ENCODE measurements at regions not wholly inside any gene's neighbourhood (a gene's known extent, or its start where the extent isn't known, plus 50 kb on each side); places are given as distances from the start of the nearest gene placed in this dataset.

DNA sequence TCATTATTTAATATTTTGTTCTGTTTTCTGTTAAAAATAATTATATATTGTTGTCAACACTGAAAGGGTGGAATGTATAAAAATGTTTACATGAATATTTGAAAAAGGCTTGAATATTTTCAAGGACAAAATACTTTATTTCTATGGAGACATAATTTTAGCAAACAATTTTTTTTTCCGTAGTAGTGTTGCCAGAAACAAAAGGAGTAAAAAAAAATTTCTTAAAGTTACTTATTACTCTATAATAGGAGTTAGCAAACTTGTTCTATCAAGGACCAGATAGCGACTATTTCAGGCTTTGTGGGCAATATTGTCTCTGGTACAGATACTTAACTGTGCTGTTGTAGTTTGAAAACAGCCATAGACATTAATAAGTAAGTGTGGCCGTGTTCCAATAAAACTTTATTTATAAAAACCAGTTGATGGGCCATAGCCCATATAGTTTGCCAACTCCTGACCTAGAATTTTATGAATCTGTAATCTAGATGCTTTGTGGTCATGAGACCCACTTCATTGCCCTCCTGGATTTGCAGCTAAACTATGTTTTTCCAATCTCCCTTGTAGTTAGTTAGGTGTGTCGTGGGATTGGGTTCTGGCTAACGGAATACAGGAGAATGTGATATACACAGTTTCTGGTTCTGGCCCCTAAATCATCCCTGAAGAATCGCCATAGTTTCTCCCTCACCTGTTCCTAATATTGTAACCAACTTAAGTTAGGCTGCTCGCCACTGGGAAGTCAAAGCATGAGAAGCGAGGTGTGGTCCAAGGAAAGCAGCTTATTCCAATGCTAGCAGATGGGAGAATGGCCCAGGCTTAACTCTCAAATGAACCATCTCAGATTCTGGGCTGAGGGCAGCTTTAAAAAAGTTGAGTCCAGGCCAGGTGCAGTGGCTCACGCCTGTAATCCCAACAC is 153.6 kb downstream of the ABCA8 start:
- Histone ChIP-seq H3K4me1 (ENCODE audit: insufficient read depth) (no peaks in the 10 kb centered on the region), H3K79me2 (no peaks in the 10 kb centered on the region), H3K9me3 (ENCODE audit: low read depth) (no peaks in the 10 kb centered on the region), H3K9me2 (replicated peaks; ENCODE audit: insufficient read depth) (no peaks in the 10 kb centered on the region), H3K4me3 (no peak overlapping the region), H3K27ac (no peak overlapping the region), H4K20me1 (ENCODE audit: insufficient read depth, poor library complexity, severe bottlenecking) (no peaks in the 10 kb centered on the region), H3K4me2 (no peak overlapping the region), H3K36me3 (replicated peaks; ENCODE audit: insufficient read depth, low read depth) (no peaks in the 10 kb centered on the region), H3K27me3 (no peaks in the 10 kb centered on the region), H2AFZ (no peak overlapping the region)
- no peak for TF ChIP-seq EZH2 (IDR thresholded peaks at IDR 0.05; ENCODE audit: borderline replicate concordance)
- TF ChIP-seq EZH2phosphoT487 (IDR thresholded peaks at IDR 0.05; ENCODE audit: low read depth, severe bottlenecking, unreplicated experiment), result no peak
- TF ChIP-seq, protein P1, sequence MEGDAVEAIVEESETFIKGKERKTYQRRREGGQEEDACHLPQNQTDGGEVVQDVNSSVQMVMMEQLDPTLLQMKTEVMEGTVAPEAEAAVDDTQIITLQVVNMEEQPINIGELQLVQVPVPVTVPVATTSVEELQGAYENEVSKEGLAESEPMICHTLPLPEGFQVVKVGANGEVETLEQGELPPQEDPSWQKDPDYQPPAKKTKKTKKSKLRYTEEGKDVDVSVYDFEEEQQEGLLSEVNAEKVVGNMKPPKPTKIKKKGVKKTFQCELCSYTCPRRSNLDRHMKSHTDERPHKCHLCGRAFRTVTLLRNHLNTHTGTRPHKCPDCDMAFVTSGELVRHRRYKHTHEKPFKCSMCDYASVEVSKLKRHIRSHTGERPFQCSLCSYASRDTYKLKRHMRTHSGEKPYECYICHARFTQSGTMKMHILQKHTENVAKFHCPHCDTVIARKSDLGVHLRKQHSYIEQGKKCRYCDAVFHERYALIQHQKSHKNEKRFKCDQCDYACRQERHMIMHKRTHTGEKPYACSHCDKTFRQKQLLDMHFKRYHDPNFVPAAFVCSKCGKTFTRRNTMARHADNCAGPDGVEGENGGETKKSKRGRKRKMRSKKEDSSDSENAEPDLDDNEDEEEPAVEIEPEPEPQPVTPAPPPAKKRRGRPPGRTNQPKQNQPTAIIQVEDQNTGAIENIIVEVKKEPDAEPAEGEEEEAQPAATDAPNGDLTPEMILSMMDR (IDR thresholded peaks at IDR 0.05; ENCODE audit: poor library complexity), result no peak
- 93% methylated on average over 9 of the region's 9 CpGs for WGBS (ENCODE audit: low lambda C conversion rate, missing lambda C conversion rate)
- no peak for DNase-seq (ENCODE audit: low spot score)

DNA sequence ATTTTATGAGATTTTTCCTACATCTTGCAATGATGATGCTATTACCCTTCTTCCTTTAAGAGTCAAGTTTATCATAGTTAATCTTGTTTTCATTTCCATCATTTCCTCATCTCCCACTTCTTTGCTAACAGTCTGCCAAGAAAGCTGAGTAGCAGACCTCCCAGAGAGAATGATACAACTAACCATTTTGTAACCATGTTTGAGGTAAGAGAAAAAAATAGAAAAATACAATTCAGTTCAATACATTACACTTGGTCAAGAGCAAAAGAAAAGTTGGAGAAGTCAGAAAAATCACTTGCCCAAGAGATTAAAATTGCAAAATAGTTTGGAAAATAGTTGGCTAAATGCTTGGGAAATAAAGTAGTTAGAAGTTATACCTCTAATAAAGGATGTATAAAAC is 154.4 kb downstream of the ABCA8 start:
- H3K27ac ChIP-seq, result no peak overlapping the region
- H3K9me3 ChIP-seq (ENCODE audit: low read depth), result no peaks in the 10 kb centered on the region
- no peaks in the 10 kb centered on the region for H4K20me1 ChIP-seq (ENCODE audit: insufficient read depth, poor library complexity, severe bottlenecking)
- H3K79me2 ChIP-seq, result no peaks in the 10 kb centered on the region
- no peak overlapping the region for H3K4me3 ChIP-seq
- DNase-seq (ENCODE audit: low spot score), result no peak
- no peaks in the 10 kb centered on the region for H3K36me3 ChIP-seq (replicated peaks; ENCODE audit: insufficient read depth, low read depth)
- no peak overlapping the region for H2AFZ ChIP-seq
- H3K4me2 ChIP-seq, result no peak overlapping the region
- TF ChIP-seq EZH2phosphoT487 (IDR thresholded peaks at IDR 0.05; ENCODE audit: low read depth, severe bottlenecking, unreplicated experiment) (no peak), EZH2 (IDR thresholded peaks at IDR 0.05; ENCODE audit: borderline replicate concordance) (no peak)
- no peaks in the 10 kb centered on the region for H3K9me2 ChIP-seq (replicated peaks; ENCODE audit: insufficient read depth)
- H3K27me3 ChIP-seq, result no peaks in the 10 kb centered on the region
- H3K4me1 ChIP-seq (ENCODE audit: insufficient read depth), result no peaks in the 10 kb centered on the region

DNA sequence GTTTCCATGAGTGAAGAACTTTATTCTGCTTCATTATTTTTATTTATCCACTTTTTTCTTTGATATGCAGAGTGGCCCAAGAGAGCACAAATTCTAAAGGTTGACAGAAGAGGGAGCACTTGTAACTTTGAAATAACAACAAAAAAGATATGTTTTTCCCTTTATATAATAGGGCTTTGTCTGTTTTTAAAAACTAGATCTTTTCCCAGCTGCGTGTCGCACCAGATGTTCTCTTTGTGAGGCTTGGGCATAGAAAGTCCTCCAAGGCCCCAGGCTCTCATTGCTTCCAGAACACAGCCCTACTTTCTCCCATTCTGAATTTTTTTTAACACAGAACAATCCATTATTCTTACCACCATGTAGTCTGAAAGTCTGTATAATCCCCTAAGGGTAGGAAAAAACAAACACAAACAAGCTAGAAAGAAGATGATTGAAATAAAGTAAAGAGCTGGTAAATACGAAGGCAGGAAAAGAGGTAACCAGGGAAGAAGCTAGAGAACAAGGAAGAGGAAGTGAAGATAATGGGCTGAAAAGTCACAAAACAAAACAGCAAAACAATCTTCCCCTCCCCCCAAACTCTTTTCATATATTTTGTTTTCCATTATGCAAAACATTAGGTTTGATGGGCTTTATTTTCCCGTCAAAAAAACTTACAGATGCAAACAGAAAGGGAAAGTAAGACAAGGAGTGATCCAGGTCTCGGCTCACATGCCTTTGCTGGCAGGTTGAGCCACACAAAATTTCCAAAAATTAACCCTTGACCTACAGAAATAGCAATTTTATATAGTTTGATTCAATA is 160.4 kb downstream of the ABCA8 start:
- H3K4me1 ChIP-seq (ENCODE audit: insufficient read depth), result peaks cover 29% of the 10 kb centered on the region
- H3K9me2 ChIP-seq (replicated peaks; ENCODE audit: insufficient read depth), result no peaks in the 10 kb centered on the region
- TF ChIP-seq, protein P1 (IDR thresholded peaks at IDR 0.05; ENCODE audit: poor library complexity), result peak; percentile 55
- TF ChIP-seq EZH2phosphoT487 (IDR thresholded peaks at IDR 0.05; ENCODE audit: low read depth, severe bottlenecking, unreplicated experiment) (no peak), EZH2 (IDR thresholded peaks at IDR 0.05; ENCODE audit: borderline replicate concordance) (no peak)
- 66% methylated on average over 5 of the region's 5 CpGs for WGBS (ENCODE audit: low lambda C conversion rate, missing lambda C conversion rate)
- peak overlapping the region; percentile 76 for H3K27ac ChIP-seq
- no peak overlapping the region for H3K4me3 ChIP-seq
- peak overlapping the region; percentile 61 for H2AFZ ChIP-seq
- H3K4me2 ChIP-seq, result peak overlapping the region; percentile 44
- H3K79me2 ChIP-seq, result no peaks in the 10 kb centered on the region
- H3K27me3 ChIP-seq, result no peaks in the 10 kb centered on the region
- no peaks in the 10 kb centered on the region for H3K36me3 ChIP-seq (replicated peaks; ENCODE audit: insufficient read depth, low read depth)
- DNase-seq (ENCODE audit: low spot score), result peak; percentile 17
- H3K9me3 ChIP-seq (ENCODE audit: low read depth), result no peaks in the 10 kb centered on the region
- no peaks in the 10 kb centered on the region for H4K20me1 ChIP-seq (ENCODE audit: insufficient read depth, poor library complexity, severe bottlenecking)

DNA sequence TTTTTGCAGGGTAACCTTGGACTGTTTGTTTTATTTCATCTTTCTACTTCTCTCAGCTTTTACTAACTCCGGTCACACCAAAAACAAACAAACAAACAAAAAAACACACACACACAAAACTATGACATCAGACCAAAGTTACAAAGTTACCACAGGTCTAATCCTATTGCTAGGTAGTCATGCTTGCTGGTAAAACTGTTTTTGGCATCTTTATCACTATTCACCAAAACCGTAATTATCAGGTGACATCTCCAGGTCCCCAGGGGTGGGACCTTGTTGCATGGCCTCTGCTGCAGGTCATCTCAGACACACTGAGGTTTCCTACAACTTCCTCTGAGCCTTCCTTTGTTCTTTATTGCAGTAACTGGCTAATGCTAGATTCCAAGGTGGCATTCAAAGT is 162.3 kb downstream of the ABCA8 start:
- Histone ChIP-seq H3K4me3 (no peak overlapping the region), H3K4me1 (ENCODE audit: insufficient read depth) (peaks cover 29% of the 10 kb centered on the region), H3K27ac (peak overlapping the region; percentile 47), H3K36me3 (replicated peaks; ENCODE audit: insufficient read depth, low read depth) (no peaks in the 10 kb centered on the region), H4K20me1 (ENCODE audit: insufficient read depth, poor library complexity, severe bottlenecking) (no peaks in the 10 kb centered on the region), H2AFZ (no peak overlapping the region), H3K9me2 (replicated peaks; ENCODE audit: insufficient read depth) (no peaks in the 10 kb centered on the region), H3K9me3 (ENCODE audit: low read depth) (no peaks in the 10 kb centered on the region), H3K4me2 (no peak overlapping the region), H3K79me2 (no peaks in the 10 kb centered on the region), H3K27me3 (no peaks in the 10 kb centered on the region)
- TF ChIP-seq EZH2phosphoT487 (IDR thresholded peaks at IDR 0.05; ENCODE audit: low read depth, severe bottlenecking, unreplicated experiment) (no peak), EZH2 (IDR thresholded peaks at IDR 0.05; ENCODE audit: borderline replicate concordance) (no peak)
- TF ChIP-seq, protein P1 (IDR thresholded peaks at IDR 0.05; ENCODE audit: poor library complexity), result no peak
- 0% methylated on average over 2 of the region's 2 CpGs for WGBS (ENCODE audit: low lambda C conversion rate, missing lambda C conversion rate)
- DNase-seq (ENCODE audit: low spot score), result no peak

All from hepatocyte (in vitro differentiated cells).